ENCODE measurements at regions not wholly inside any gene's neighbourhood (a gene's known extent, or its start where the extent isn't known, plus 50 kb on each side); places are given as distances from the start of the nearest gene placed in this dataset.
"Not testable (repeated sequence)": the region's sequence is repeated elsewhere in the genome, so short reads cannot be mapped to it uniquely, and the experiment has no call there.

DNA sequence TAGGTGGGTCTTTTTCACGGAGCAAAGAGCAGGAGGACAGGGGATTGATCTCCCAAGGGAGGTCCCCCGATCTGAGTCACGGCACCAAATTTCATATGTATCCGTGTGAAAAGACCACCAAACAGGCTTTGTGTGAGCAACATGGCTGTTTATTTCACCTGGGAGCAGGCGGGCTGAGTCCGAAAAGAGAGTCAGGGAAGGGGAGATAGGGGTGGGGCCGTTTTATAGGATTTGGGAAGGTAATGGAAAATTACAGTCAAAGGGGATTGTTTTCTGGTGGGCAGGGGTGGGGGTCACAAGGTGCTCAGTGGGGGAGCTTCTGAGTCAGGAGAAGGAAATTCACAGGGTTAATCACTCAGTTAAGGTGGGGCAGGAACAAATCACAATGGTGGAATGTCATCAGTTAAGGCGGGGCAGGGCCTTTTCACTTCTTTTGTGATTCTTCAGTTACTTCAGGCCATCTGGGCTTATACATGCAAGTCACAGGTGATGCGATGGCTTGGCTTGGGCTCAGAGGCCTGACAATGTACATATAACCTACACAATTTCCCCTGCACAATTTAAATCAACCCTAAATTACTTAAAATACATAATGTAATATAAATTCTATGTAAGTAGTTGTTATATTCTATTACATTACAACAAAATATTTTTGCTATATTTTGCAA lies 921.3 kb upstream of the ALCAM start:
- TF ChIP-seq POLR2A (IDR thresholded peaks at IDR 0.05; ENCODE audit: low read depth); EP300 (IDR thresholded peaks at IDR 0.05): not testable (repeated sequence)
- TF ChIP-seq, protein P1, sequence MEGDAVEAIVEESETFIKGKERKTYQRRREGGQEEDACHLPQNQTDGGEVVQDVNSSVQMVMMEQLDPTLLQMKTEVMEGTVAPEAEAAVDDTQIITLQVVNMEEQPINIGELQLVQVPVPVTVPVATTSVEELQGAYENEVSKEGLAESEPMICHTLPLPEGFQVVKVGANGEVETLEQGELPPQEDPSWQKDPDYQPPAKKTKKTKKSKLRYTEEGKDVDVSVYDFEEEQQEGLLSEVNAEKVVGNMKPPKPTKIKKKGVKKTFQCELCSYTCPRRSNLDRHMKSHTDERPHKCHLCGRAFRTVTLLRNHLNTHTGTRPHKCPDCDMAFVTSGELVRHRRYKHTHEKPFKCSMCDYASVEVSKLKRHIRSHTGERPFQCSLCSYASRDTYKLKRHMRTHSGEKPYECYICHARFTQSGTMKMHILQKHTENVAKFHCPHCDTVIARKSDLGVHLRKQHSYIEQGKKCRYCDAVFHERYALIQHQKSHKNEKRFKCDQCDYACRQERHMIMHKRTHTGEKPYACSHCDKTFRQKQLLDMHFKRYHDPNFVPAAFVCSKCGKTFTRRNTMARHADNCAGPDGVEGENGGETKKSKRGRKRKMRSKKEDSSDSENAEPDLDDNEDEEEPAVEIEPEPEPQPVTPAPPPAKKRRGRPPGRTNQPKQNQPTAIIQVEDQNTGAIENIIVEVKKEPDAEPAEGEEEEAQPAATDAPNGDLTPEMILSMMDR (IDR thresholded peaks at IDR 0.05), result not testable (repeated sequence)
